H1 (cell line): ENCODE measurements at regions not wholly inside any gene's neighbourhood (a gene's known extent, or its start where the extent isn't known, plus 50 kb on each side); places are given as distances from the start of the nearest gene placed in this dataset.
"Not testable (repeated sequence)": the region's sequence is repeated elsewhere in the genome, so short reads cannot be mapped to it uniquely, and the experiment has no call there.

ENCODE experiments used
- CHD2 ChIP-seq: IDR thresholded peaks from 2 replicates; pipeline ENCODE4 v1.6.1; 2012; ENCODE audit warnings: low read length, improper control_type of control experiment
- EZH2 ChIP-seq: fragments of 200-600 bp; sonication (generic); IDR thresholded peaks from 2 replicates; pipeline ENCODE4 v1.7.1; 2012; ENCODE audit warnings: low read depth, mild to moderate bottlenecking, moderate library complexity, low read length, inconsistent platforms; ENCODE audit not compliant: severe bottlenecking
- POLR2A ChIP-seq, 2 experiments: IDR thresholded peaks; 1 replicate in 1 of 2; 2 replicates in 1 of 2; pipeline ENCODE4 v1.6.1; 2011; ENCODE audit warnings: low read depth in 2 of 2, low read length in 2 of 2, mild to moderate bottlenecking in 2 of 2; ENCODE audit errors: control extremely low read depth in 1 of 2
- TF ChIP-seq, protein P1 (sequence below), 3 experiments: IDR thresholded peaks; 1 replicate in 2 of 3; 2 replicates in 1 of 3; pipeline versions ENCODE4 v1.5.1 to v1.6.1; 2011; ENCODE audit warnings: low read length in 3 of 3, mild to moderate bottlenecking in 3 of 3, inconsistent platforms in 2 of 3, low read depth in 1 of 3, moderate library complexity in 1 of 3; ENCODE audit not compliant: insufficient read depth in 1 of 3; ENCODE audit errors: control extremely low read depth in 1 of 3

DNA sequence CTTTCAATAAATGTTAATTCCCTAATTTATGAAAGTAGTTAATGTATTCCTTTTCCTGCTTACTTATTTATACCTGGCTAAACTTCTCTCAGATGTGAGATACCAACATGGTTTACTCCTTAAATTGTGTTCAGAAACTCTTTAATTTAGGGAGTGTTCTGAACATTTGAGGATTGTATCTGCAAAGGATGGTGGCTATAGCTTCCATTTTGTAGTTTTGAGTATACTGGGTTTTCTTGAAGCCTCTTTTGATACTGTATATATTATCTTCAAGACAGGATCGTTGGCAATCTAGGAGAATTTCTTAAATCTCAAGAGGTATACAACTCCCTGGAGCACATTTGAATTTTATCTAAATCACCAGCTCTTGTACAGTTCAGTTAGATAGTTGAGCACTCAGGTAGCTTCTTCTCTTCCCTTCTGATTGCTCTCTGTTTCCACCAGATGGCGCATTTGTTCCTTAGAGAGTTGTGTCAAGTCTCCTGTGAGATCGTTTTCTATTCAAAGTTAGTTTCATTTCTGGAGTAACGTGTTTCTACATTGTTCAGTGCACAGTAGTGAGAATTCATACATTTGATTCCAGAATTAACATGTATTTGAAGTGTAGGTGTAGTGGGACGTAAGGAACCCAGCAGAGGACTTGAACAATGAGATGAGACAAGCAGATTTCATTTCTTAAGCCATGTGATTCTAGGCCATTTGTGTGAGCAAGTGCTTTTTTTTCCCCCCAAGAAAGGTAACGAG, 63.2 kb upstream of the GARIN1A start:
- not testable (repeated sequence) for TF ChIP-seq EZH2; POLR2A (IDR thresholded peaks at IDR 0.05; ENCODE audit: control extremely low read depth in 1 of 2, low read depth in 2 of 2, low read length in 2 of 2); CHD2
- TF ChIP-seq, protein P1, sequence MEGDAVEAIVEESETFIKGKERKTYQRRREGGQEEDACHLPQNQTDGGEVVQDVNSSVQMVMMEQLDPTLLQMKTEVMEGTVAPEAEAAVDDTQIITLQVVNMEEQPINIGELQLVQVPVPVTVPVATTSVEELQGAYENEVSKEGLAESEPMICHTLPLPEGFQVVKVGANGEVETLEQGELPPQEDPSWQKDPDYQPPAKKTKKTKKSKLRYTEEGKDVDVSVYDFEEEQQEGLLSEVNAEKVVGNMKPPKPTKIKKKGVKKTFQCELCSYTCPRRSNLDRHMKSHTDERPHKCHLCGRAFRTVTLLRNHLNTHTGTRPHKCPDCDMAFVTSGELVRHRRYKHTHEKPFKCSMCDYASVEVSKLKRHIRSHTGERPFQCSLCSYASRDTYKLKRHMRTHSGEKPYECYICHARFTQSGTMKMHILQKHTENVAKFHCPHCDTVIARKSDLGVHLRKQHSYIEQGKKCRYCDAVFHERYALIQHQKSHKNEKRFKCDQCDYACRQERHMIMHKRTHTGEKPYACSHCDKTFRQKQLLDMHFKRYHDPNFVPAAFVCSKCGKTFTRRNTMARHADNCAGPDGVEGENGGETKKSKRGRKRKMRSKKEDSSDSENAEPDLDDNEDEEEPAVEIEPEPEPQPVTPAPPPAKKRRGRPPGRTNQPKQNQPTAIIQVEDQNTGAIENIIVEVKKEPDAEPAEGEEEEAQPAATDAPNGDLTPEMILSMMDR (IDR thresholded peaks at IDR 0.05; ENCODE audit: control extremely low read depth in 1 of 3, insufficient read depth in 1 of 3, low read depth in 1 of 3, low read length in 3 of 3): peak in 1 of 3 experiments; percentile 24; a peak in 1 of 4 replicates
